Fibroblast of lung (primary cell): ENCODE measurements at regions not wholly inside any gene's neighbourhood (a gene's known extent, or its start where the extent isn't known, plus 50 kb on each side); places are given as distances from the start of the nearest gene placed in this dataset.

Experiments
- DNase-seq, 2 donors: peaks; one replicate each; pipeline versions ENCODE4 v3.0.0 to v3.0.0-alpha.2; 2010; ENCODE audit warnings: low read depth in 2 of 2
- H2AFZ ChIP-seq: 2 replicates; pipeline ENCODE4 v1.5.1; 2012; ENCODE audit warnings: low read length, control low read depth, inconsistent platforms
- H3K27ac ChIP-seq: 2 replicates; pipeline ENCODE4 v1.5.1; 2011; ENCODE audit warnings: low read length, control low read depth; ENCODE audit not compliant: insufficient read depth
- H3K27me3 ChIP-seq: 2 replicates; pipeline ENCODE4 v1.5.1; 2011; ENCODE audit warnings: mild to moderate bottlenecking, low read length; ENCODE audit not compliant: control insufficient read depth, insufficient read depth
- H3K36me3 ChIP-seq: 2 replicates; pipeline ENCODE4 v1.5.1; 2011; ENCODE audit warnings: low read length; ENCODE audit not compliant: control insufficient read depth, insufficient read depth
- H3K4me1 ChIP-seq: 2 replicates; pipeline ENCODE4 v1.5.1; 2011; ENCODE audit warnings: low read length; ENCODE audit not compliant: control insufficient read depth, insufficient read depth; ENCODE audit errors: extremely low read depth
- H3K4me2 ChIP-seq: 2 replicates; pipeline ENCODE4 v1.5.1; 2011; ENCODE audit warnings: low read length, control low read depth; ENCODE audit not compliant: insufficient read depth; ENCODE audit errors: extremely low read depth
- H3K4me3 ChIP-seq, 4 experiments: fragments of 200-600 bp in 1 of 4; sonication (generic) in 1 of 4; replicated peaks in 1 of 4; 2 replicates each; pipeline ENCODE4 v1.5.1; 2011 to 2016; ENCODE audit warnings: low read length in 4 of 4, low read depth in 3 of 4, mild to moderate bottlenecking in 3 of 4, control low read depth in 2 of 4, inconsistent platforms in 1 of 4, mixed read lengths in 1 of 4; ENCODE audit not compliant: insufficient read depth in 1 of 4; ENCODE audit errors: control extremely low read depth in 1 of 4
- H3K79me2 ChIP-seq: 2 replicates; pipeline ENCODE4 v1.5.1; 2012; ENCODE audit warnings: mild to moderate bottlenecking, low read length, inconsistent platforms; ENCODE audit not compliant: control insufficient read depth, insufficient read depth
- H3K9ac ChIP-seq: 2 replicates; pipeline ENCODE4 v1.5.1; 2011; ENCODE audit warnings: mild to moderate bottlenecking, low read length, control low read depth; ENCODE audit not compliant: insufficient read depth
- H3K9me3 ChIP-seq: 2 replicates; pipeline ENCODE4 v1.5.1; 2012; ENCODE audit warnings: low read depth, low read length; ENCODE audit not compliant: control insufficient read depth, insufficient read depth
- H4K20me1 ChIP-seq: 2 replicates; pipeline ENCODE4 v1.5.1; 2011; ENCODE audit warnings: low read length; ENCODE audit not compliant: control insufficient read depth, insufficient read depth; ENCODE audit errors: extremely low read depth
- CTCF ChIP-seq, 2 donors: IDR thresholded peaks in 1 of 2; conservative IDR thresholded peaks in 1 of 2; 1 replicate in 1 of 2; 2 replicates in 1 of 2; pipeline ENCODE4 v1.5.1; 2011 to 2012; ENCODE audit warnings: low read length in 2 of 2, control low read depth in 1 of 2, inconsistent platforms in 1 of 2, low read depth in 1 of 2, mild to moderate bottlenecking in 1 of 2
- EZH2 ChIP-seq: IDR thresholded peaks from 2 replicates; pipeline ENCODE4 v1.5.1; 2012; ENCODE audit warnings: low read length, control low read depth, mild to moderate bottlenecking; ENCODE audit errors: missing control alignments

GRCh38 chr19:31511098-31511497 is 161.9 kb upstream of the TSHZ3 start:
- Histone ChIP-seq H3K36me3 (no peaks in the 10 kb centered on the region), H3K9me3 (no peaks in the 10 kb centered on the region), H3K27ac (no peak overlapping the region), H3K79me2 (no peaks in the 10 kb centered on the region), H3K9ac (no peak overlapping the region), H3K4me1 (no peaks in the 10 kb centered on the region), H4K20me1 (no peaks in the 10 kb centered on the region), H3K27me3 (no peaks in the 10 kb centered on the region), H2AFZ (no peak overlapping the region), H3K4me3 (no peak overlapping the region), H3K4me2 (no peak overlapping the region)
- DNase-seq, result no peak
- TF ChIP-seq EZH2, result no peak
- no peak for TF ChIP-seq CTCF (conservative IDR thresholded peaks at IDR 0.05 in 1 of 2, IDR thresholded peaks at IDR 0.05 in 1 of 2; ENCODE audit: low read depth in 1 of 2, low read length in 2 of 2)

GRCh38 chr19:31511696-31512095 is 162.5 kb upstream of the TSHZ3 start:
- Histone ChIP-seq H3K4me1 (no peaks in the 10 kb centered on the region), H3K27me3 (no peaks in the 10 kb centered on the region), H3K79me2 (no peaks in the 10 kb centered on the region), H3K9ac (no peak overlapping the region), H2AFZ (no peak overlapping the region), H4K20me1 (no peaks in the 10 kb centered on the region), H3K36me3 (no peaks in the 10 kb centered on the region), H3K27ac (no peak overlapping the region), H3K4me2 (no peak overlapping the region), H3K4me3 (no peak overlapping the region), H3K9me3 (no peaks in the 10 kb centered on the region)
- DNase-seq, result no peak
- TF ChIP-seq EZH2 (no peak), CTCF (conservative IDR thresholded peaks at IDR 0.05 in 1 of 2, IDR thresholded peaks at IDR 0.05 in 1 of 2; ENCODE audit: low read depth in 1 of 2, low read length in 2 of 2) (no peak)

GRCh38 chr19:31512181-31512970 is 163.1 kb upstream of the TSHZ3 start:
- Histone ChIP-seq H3K9ac (no peak overlapping the region), H3K27me3 (no peaks in the 10 kb centered on the region), H3K4me2 (no peak overlapping the region), H3K79me2 (no peaks in the 10 kb centered on the region), H4K20me1 (no peaks in the 10 kb centered on the region), H3K9me3 (no peaks in the 10 kb centered on the region), H3K27ac (no peak overlapping the region), H3K4me1 (no peaks in the 10 kb centered on the region), H3K4me3 (no peak overlapping the region), H2AFZ (no peak overlapping the region), H3K36me3 (no peaks in the 10 kb centered on the region)
- TF ChIP-seq EZH2, result no peak
- no peak for DNase-seq
